Frontal cortex (tissue), 3 donors: ENCODE measurements at regions not wholly inside any gene's neighbourhood (a gene's known extent, or its start where the extent isn't known, plus 50 kb on each side); places are given as distances from the start of the nearest gene placed in this dataset.

Experiments
- DNase-seq, 2 donors: peaks; one replicate each; pipeline ENCODE4 v3.0.0; 2012; ENCODE audit warnings: low spot score in 2 of 2
- FAIRE-seq: peaks from 2 replicates; lab custom pipeline; 2012; peaks lifted over from hg19 to GRCh38; lab: Jason Lieb, UNC
- donor health status: control.
- donor health status: control.
- donor health status: control.

DNA sequence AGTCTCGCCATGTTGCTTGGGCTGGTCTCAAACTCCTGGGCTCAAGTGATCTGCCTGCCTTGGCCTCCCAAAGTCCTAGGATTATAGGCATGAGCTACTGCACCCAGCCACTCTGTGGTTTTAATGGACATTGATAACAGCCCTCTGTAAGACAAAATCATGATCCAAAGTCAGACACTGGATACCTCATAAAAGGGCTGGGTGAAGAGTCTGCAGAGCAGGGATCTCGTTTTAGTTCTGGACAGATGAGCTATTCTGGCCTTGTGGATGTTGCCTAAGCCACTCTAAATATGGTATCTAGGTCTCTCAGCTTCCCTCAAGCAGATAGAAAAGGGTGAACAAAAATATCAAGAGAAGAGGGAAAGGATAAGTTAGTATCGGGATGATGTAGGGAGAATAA, 133.4 kb upstream of the OSMR start:
- no peak for FAIRE-seq
- DNase-seq = no peak

- FAIRE-seq = no peak
- DNase-seq = no peak
Observed at GRCh38 chr5:38714240-38714639, 131.6 kb upstream of the OSMR start.

DNA sequence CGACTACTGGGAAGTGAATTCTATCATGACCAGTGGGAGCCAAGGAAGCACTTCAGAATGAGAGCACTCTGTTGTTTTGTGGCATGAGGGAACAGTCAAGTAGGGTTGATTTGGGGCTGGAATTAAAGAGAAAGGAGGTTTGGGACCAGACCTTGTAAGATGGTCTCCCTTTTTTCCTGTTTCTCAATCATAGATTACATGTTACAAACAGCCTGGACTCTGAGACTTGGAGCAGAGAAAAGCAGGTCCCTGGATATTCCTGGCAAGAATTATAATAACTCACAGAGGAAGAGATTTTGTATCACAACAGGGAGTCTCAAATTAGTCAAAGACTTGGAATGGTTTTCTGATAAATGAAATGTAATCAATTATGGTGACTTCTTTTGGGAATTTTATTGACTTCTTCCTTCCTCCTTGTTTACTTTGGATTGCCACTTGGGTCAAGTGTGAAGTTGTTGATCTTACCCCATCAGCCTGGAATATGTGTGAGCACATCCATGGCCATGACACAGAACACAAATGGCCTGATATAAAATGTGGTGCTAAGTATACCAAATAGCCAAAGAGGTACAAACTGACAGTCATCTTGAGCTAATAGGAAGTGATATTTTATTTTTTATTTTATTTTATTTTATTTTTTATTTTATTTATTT, 131.0 kb upstream of the OSMR start:
- DNase-seq (no peak), FAIRE-seq (no peak)

DNA sequence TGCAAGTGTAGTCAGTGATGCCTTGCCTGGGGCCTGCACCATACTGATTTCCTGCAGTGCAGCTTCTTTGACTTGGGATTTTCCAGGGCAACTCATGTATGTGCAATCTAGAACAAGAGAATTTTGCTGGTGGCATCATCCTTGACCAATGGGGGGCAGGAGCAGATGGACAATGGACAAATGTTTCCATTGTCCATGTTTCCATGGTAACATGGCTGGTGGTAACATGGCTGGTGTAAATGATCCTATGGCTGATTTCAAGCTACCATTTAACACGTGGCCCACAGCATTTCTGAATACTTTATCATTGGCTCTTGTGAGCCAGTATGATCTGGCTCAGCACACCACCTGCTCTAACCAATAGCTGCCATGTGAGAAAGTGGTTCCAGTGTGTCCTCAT, 130.1 kb upstream of the OSMR start:
- DNase-seq = peak in 1 of 2 donors; percentile 38
- no peak for FAIRE-seq

DNA sequence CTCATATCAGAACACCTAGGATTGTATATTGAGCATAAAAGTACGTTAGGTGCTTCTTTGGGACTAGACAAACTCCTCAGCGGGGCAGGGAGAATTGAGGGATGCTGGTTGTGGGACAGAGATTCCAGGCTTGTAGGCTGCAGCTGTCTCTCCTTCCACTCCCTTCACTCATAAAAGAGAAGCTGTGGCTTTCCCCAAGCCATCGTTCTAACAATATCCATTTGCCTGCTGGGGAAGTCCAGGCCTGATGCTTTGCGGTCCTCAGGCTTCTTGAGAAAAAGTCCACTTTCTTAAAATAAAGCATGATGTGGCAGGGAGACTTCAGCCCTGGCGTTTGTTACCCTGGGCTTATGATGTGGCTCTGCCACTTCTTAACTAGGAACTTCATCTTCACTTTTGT, 129.3 kb upstream of the OSMR start:
- FAIRE-seq = no peak
- no peak for DNase-seq

DNA sequence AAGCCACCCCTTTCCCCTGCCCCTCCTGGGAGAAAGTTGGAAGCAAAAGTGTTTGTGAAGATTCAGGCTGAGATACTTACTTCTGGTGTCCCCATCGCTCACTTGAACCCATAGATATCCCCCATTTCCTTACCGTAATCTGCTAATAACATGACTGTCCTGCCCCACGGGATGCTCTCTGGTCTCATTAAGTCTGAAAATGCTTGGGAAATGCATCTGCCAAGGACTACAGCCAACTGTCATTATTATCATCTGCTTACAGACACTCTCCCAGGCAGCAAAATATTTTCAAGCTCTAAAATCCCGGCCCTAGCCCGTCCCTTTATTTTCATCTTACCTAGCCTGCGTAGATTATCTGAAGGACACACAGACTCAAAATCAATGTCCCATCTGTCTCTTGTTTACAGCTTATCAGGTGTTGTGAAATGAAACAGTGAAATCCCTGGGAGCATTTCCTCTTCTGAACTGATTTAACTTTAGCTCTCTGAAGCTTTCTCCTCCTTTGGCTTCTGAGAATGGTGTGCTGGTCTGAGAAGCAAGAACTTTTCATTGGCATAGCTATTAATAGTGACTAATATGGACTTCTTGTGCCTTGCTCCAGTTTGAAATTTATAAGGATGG, 126.9 kb upstream of the OSMR start:
- DNase-seq = no peak
- FAIRE-seq = no peak

- DNase-seq = no peak
- no peak for FAIRE-seq
Observed at GRCh38 chr5:38719403-38719802, 126.4 kb upstream of the OSMR start.

DNA sequence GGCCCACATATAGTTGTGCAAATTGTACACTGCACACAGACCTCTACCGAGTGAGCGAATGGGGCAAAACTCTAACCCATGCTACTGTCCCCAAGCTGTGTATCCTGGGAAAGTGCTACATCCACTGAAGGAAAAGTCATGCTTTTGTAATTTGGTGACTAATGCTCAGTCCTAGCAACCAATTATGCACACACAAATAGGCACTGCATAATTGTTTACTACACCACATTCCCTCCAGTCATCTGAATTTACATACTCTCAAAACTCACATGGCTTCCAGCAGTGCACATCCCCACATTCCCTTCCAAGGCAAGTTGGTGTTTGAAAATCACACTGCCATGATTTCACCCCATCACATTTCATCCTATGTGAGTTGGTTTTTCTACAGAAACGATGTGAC, 125.9 kb upstream of the OSMR start:
- FAIRE-seq (no peak), DNase-seq (no peak)

GRCh38 chr5:38720554-38721361, 125.1 kb upstream of the OSMR start:
- no peak for DNase-seq
- FAIRE-seq = no peak

GRCh38 chr5:38722918-38723317, 122.9 kb upstream of the OSMR start:
- DNase-seq = no peak
- FAIRE-seq = no peak

- FAIRE-seq (no peak), DNase-seq (no peak)
Observed at GRCh38 chr5:38723426-38723825, 122.4 kb upstream of the OSMR start.

- no peak for FAIRE-seq
Observed at GRCh38 chr5:38724301-38725030, 121.3 kb upstream of the OSMR start.

DNA sequence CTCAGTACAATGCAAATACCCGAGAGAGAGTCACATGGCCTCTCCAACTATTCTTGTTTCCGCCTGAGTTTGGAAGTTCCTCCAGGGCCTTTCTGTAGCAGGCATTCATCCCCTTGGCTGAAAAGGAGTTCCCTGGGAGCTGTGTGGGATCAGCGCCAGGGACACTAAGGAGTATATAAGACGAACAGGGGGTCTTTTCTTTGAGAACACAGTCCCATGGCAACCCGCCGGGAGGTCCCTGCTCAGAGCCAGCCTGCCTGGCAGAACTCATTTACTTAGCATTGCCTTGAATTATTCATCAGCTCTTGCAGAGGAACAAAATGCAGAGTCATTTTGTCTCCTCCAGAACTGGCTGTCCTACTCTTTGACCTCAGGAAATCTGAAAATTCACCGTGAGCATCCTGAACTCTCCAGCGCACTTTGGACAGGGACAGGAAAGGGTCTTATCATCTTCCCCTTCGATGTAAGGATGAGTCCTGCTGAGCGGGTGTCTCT, 120.4 kb upstream of the OSMR start:
- no peak for DNase-seq
- no peak for FAIRE-seq

More at GRCh38 chr5:38724301-38725030, 121.3 kb upstream of the OSMR start:
- no peak for DNase-seq

DNA sequence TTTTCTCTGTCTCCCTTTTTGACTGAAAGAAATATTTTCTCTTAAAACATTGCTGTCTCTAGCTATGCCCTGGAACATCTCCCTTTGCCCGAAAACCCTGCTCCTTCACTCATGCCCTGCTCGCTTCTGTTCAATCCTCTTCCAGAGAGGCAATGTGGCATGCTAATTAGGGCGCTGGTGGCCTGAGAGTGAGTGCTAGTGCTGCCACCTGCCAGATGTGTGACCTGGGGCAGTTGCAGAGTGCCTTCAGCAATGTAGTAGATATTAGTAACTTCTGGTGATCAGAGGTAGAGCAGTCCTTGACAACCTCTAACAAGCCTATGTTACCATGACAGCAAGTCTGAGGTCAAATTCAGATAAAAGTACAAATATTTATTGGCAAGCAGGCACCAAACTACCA, 119.5 kb upstream of the OSMR start:
- no peak for DNase-seq

GRCh38 chr5:38728029-38728428, 117.8 kb upstream of the OSMR start:
- DNase-seq = no peak
- FAIRE-seq = no peak

More for the DNA sequence above, 119.5 kb upstream of the OSMR start:
- FAIRE-seq = no peak

- FAIRE-seq = no peak
- no peak for DNase-seq
Observed at GRCh38 chr5:38731461-38731860, 114.4 kb upstream of the OSMR start.

GRCh38 chr5:38734353-38734752, 111.5 kb upstream of the OSMR start:
- no peak for DNase-seq
- FAIRE-seq = no peak

- DNase-seq = no peak
- no peak for FAIRE-seq
Observed at GRCh38 chr5:38736089-38736488, 109.7 kb upstream of the OSMR start.

DNA sequence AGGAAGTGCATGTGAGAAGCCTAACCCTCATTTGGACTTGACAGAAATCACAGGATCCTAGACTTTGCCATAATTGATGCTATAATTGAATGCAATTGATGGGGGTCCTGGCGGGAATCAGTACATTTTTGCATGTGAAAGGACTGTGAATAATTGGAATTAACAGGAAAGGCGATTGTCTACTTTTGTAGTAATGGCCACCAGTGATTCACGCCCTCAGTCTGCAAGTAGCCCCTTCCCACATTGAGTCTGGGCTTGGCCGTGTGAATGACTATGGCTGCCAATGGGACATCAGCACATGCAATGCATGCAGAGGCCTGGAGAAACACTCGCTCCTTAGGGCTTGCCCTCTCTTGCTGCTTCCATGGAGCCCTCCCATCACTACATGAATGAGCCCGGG, 107.8 kb upstream of the OSMR start:
- FAIRE-seq (no peak), DNase-seq (no peak)

- no peak for DNase-seq
- FAIRE-seq = no peak
Observed at GRCh38 chr5:38739011-38739704, 106.7 kb upstream of the OSMR start.
